T-helper 17 cell (primary cell): ENCODE measurements at regions not wholly inside any gene's neighbourhood (a gene's known extent, or its start where the extent isn't known, plus 50 kb on each side); places are given as distances from the start of the nearest gene placed in this dataset.

Source experiments
- ATAC-seq: fragments of 150-1000 bp; cut with Tn5 transposase; 2 replicates; pipeline ENCODE4 v1.10.0; 2021; ENCODE audit warnings: mild to moderate bottlenecking, moderate library complexity
- DNase-seq, 3 donors: peaks; one replicate each; pipeline versions ENCODE4 v3.0.0 to v3.0.0-alpha.2; 2020 to 2021
- H3K9me3 ChIP-seq: one replicate; pipeline ENCODE4 v1.7.0; 2013; ENCODE audit warnings: low read length, mild to moderate bottlenecking; ENCODE audit not compliant: control insufficient read depth, poor library complexity, severe bottlenecking
- H3K27ac Mint-ChIP-seq: one replicate; pipeline ENCODE4 v1.8.0; 2022; ENCODE audit warnings: mild to moderate bottlenecking, moderate library complexity, mixed read lengths
- H3K27me3 Mint-ChIP-seq: one replicate; pipeline ENCODE4 v1.8.0; 2022; ENCODE audit warnings: mixed read lengths
- H3K36me3 Mint-ChIP-seq: one replicate; pipeline ENCODE4 v1.8.0; 2022; ENCODE audit warnings: low read depth, mixed read lengths
- H3K4me1 Mint-ChIP-seq: one replicate; pipeline ENCODE4 v1.8.0; 2022; ENCODE audit warnings: mild to moderate bottlenecking, mixed read lengths
- H3K4me3 Mint-ChIP-seq: one replicate; pipeline ENCODE4 v1.8.0; 2022; ENCODE audit warnings: mild to moderate bottlenecking, moderate library complexity, mixed read lengths

- no peak for DNase-seq
- Mint-ChIP-seq H3K4me1 (peaks cover 6% of the 10 kb centered on the region), H3K27ac (no peak overlapping the region), H3K36me3 (no peaks in the 10 kb centered on the region), H3K4me3 (no peak overlapping the region), H3K27me3 (no peaks in the 10 kb centered on the region)
- no peak for ATAC-seq
- H3K9me3 ChIP-seq, result no peaks in the 10 kb centered on the region
Observed at GRCh38 chr9:129381481-129381957, 203.5 kb upstream of the IER5L start.

- Mint-ChIP-seq H3K27me3 (no peaks in the 10 kb centered on the region), H3K27ac (no peak overlapping the region), H3K36me3 (no peaks in the 10 kb centered on the region), H3K4me3 (no peak overlapping the region), H3K4me1 (peaks cover 6% of the 10 kb centered on the region)
- ATAC-seq (no peak), DNase-seq (no peak)
- no peaks in the 10 kb centered on the region for H3K9me3 ChIP-seq
Observed at GRCh38 chr9:129380961-129381401, 202.9 kb upstream of the IER5L start.

GRCh38 chr9:129379886-129380285 lies 201.8 kb upstream of the IER5L start:
- peaks cover 3% of the 10 kb centered on the region for H3K4me1 Mint-ChIP-seq
- no peak for ATAC-seq
- no peaks in the 10 kb centered on the region for H3K27me3 Mint-ChIP-seq
- H3K4me3 Mint-ChIP-seq, result no peak overlapping the region
- H3K9me3 ChIP-seq, result no peaks in the 10 kb centered on the region
- no peak for DNase-seq
- H3K27ac Mint-ChIP-seq, result no peak overlapping the region
- no peaks in the 10 kb centered on the region for H3K36me3 Mint-ChIP-seq

- DNase-seq, result no peak
- Mint-ChIP-seq H3K27ac (no peak overlapping the region), H3K4me3 (no peak overlapping the region), H3K4me1 (peaks cover 3% of the 10 kb centered on the region), H3K36me3 (no peaks in the 10 kb centered on the region), H3K27me3 (no peaks in the 10 kb centered on the region)
- no peaks in the 10 kb centered on the region for H3K9me3 ChIP-seq
- no peak for ATAC-seq
Observed at GRCh38 chr9:129379181-129379836, 201.2 kb upstream of the IER5L start.

- H3K4me1 Mint-ChIP-seq, result no peaks in the 10 kb centered on the region
- DNase-seq, result no peak
- no peaks in the 10 kb centered on the region for H3K9me3 ChIP-seq
- H3K27me3 Mint-ChIP-seq, result no peaks in the 10 kb centered on the region
- H3K36me3 Mint-ChIP-seq, result no peaks in the 10 kb centered on the region
- H3K4me3 Mint-ChIP-seq, result no peak overlapping the region
- no peak for ATAC-seq
- no peak overlapping the region for H3K27ac Mint-ChIP-seq
Observed at GRCh38 chr9:129377931-129378661, 200.0 kb upstream of the IER5L start.

- no peaks in the 10 kb centered on the region for H3K27me3 Mint-ChIP-seq
- ATAC-seq (no peak), DNase-seq (no peak)
- no peaks in the 10 kb centered on the region for H3K36me3 Mint-ChIP-seq
- no peak overlapping the region for H3K4me3 Mint-ChIP-seq
- no peaks in the 10 kb centered on the region for H3K9me3 ChIP-seq
- no peak overlapping the region for H3K27ac Mint-ChIP-seq
- no peaks in the 10 kb centered on the region for H3K4me1 Mint-ChIP-seq
Observed at GRCh38 chr9:129377181-129377580, 199.1 kb upstream of the IER5L start.

DNA sequence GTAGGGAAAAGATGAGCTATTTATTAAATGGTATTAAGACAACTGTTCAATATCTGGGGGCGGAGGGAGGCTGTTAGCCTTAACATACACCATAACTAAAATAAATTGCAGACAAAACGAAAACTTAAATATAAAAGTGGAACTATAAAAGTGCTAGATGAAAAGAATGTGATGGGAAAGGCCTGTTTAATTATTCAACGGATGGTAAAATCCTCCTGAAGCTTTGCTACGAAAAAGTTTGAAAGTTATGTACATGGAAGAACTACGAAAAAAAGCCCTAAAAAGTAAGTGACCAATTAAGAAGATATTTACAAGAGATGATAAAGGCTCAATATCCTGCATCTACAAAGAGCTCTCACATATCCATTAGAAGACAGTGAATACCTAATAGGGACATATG lies 197.8 kb upstream of the IER5L start:
- H3K36me3 Mint-ChIP-seq, result no peaks in the 10 kb centered on the region
- H3K4me1 Mint-ChIP-seq, result no peaks in the 10 kb centered on the region
- no peaks in the 10 kb centered on the region for H3K9me3 ChIP-seq
- no peaks in the 10 kb centered on the region for H3K27me3 Mint-ChIP-seq
- no peak for ATAC-seq
- no peak for DNase-seq
- H3K27ac Mint-ChIP-seq, result no peak overlapping the region
- H3K4me3 Mint-ChIP-seq, result no peak overlapping the region

- DNase-seq (no peak), ATAC-seq (no peak)
- Mint-ChIP-seq H3K36me3 (no peaks in the 10 kb centered on the region), H3K4me1 (no peaks in the 10 kb centered on the region), H3K27me3 (no peaks in the 10 kb centered on the region), H3K27ac (no peak overlapping the region), H3K4me3 (no peak overlapping the region)
- no peaks in the 10 kb centered on the region for H3K9me3 ChIP-seq
Observed at GRCh38 chr9:129374651-129375050, 196.6 kb upstream of the IER5L start.

- H3K36me3 Mint-ChIP-seq, result no peaks in the 10 kb centered on the region
- no peak for ATAC-seq
- no peaks in the 10 kb centered on the region for H3K27me3 Mint-ChIP-seq
- no peak for DNase-seq
- no peak overlapping the region for H3K27ac Mint-ChIP-seq
- no peak overlapping the region for H3K4me3 Mint-ChIP-seq
- H3K4me1 Mint-ChIP-seq, result no peaks in the 10 kb centered on the region
- no peaks in the 10 kb centered on the region for H3K9me3 ChIP-seq
Observed at GRCh38 chr9:129374231-129374630, 196.2 kb upstream of the IER5L start.

DNA sequence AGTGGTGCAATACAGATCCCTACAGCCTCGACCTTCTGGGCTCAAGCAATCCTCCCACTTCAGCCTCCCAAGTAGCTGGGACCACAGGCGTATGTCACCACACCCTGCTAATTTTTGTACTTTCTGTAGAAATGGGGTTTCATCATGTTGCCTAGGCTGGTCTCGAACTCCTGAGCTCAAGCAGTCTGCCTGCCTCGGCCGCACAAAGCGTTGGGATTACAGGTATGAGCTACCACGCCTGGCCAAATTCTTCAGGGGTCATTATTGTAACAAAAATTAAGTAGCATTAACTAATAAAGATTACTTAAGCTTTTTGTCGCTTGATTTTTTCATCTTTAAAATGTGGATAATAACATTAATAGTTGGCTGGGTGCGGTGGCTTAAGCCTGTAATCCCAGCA lies 195.3 kb upstream of the IER5L start:
- DNase-seq (no peak), ATAC-seq (no peak)
- no peak overlapping the region for H3K27ac Mint-ChIP-seq
- H3K27me3 Mint-ChIP-seq, result no peaks in the 10 kb centered on the region
- H3K4me1 Mint-ChIP-seq, result no peaks in the 10 kb centered on the region
- H3K36me3 Mint-ChIP-seq, result no peaks in the 10 kb centered on the region
- no peak overlapping the region for H3K4me3 Mint-ChIP-seq
- no peaks in the 10 kb centered on the region for H3K9me3 ChIP-seq

DNA sequence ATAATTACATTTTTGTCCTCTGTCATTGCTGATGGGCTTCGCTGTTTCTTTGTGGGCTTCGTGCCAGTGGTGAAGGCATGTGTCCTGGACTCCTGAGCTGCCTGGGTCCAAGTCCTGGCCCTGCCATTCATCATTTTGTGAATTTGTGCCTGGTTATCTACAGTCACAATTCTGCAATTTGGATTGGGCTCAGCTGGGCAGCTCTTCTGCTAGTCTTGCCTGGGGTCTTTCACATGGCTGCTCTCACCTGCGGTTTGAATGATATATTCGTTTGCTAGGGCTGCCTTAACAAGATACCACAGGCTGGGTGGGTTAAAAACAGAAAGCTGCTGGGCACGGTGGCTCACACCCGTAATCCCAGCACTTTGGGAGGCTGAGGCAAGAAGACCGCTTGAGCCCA lies 192.7 kb upstream of the IER5L start:
- H3K9me3 ChIP-seq, result no peaks in the 10 kb centered on the region
- Mint-ChIP-seq H3K36me3 (no peaks in the 10 kb centered on the region), H3K27ac (no peak overlapping the region), H3K27me3 (no peaks in the 10 kb centered on the region), H3K4me3 (no peak overlapping the region), H3K4me1 (no peaks in the 10 kb centered on the region)
- no peak for DNase-seq
- ATAC-seq, result no peak

GRCh38 chr9:129368444-129368978 lies 190.4 kb upstream of the IER5L start:
- H3K4me3 Mint-ChIP-seq, result no peak overlapping the region
- no peak overlapping the region for H3K27ac Mint-ChIP-seq

GRCh38 chr9:129367287-129367686 lies 189.2 kb upstream of the IER5L start:
- H3K27me3 Mint-ChIP-seq, result peaks cover 7% of the 10 kb centered on the region
- ATAC-seq (no peak), DNase-seq (no peak)
- H3K36me3 Mint-ChIP-seq, result no peaks in the 10 kb centered on the region
- H3K27ac Mint-ChIP-seq, result no peak overlapping the region
- peaks cover under 1% of the 10 kb centered on the region for H3K4me1 Mint-ChIP-seq
- H3K9me3 ChIP-seq, result no peaks in the 10 kb centered on the region
- no peak overlapping the region for H3K4me3 Mint-ChIP-seq

More at GRCh38 chr9:129368444-129368978, 190.4 kb upstream of the IER5L start:
- ATAC-seq (no peak), DNase-seq (no peak)
- Mint-ChIP-seq H3K27me3 (peaks cover 7% of the 10 kb centered on the region), H3K36me3 (no peaks in the 10 kb centered on the region), H3K4me1 (no peaks in the 10 kb centered on the region)
- H3K9me3 ChIP-seq, result no peaks in the 10 kb centered on the region
